ENCODE measurements at regions not wholly inside any gene's neighbourhood (a gene's known extent, or its start where the extent isn't known, plus 50 kb on each side); places are given as distances from the start of the nearest gene placed in this dataset.

- Histone ChIP-seq H3K27ac (ENCODE audit: poor library complexity, severe bottlenecking) (no peak overlapping the region), H3K27me3 (ENCODE audit: insufficient read depth, poor library complexity, severe bottlenecking) (peaks cover 32% of the 10 kb centered on the region), H3K4me3 (ENCODE audit: severe bottlenecking) (no peak overlapping the region), H3K36me3 (ENCODE audit: low read depth) (no peaks in the 10 kb centered on the region), H3K4me1 (ENCODE audit: insufficient read depth, poor library complexity, severe bottlenecking) (no peaks in the 10 kb centered on the region), H3K9me3 (ENCODE audit: severe bottlenecking) (no peaks in the 10 kb centered on the region)
- no peak for DNase-seq (ENCODE audit: low spot score)
- no peak for ATAC-seq (ENCODE audit: low read depth)
- TF ChIP-seq, protein P1, sequence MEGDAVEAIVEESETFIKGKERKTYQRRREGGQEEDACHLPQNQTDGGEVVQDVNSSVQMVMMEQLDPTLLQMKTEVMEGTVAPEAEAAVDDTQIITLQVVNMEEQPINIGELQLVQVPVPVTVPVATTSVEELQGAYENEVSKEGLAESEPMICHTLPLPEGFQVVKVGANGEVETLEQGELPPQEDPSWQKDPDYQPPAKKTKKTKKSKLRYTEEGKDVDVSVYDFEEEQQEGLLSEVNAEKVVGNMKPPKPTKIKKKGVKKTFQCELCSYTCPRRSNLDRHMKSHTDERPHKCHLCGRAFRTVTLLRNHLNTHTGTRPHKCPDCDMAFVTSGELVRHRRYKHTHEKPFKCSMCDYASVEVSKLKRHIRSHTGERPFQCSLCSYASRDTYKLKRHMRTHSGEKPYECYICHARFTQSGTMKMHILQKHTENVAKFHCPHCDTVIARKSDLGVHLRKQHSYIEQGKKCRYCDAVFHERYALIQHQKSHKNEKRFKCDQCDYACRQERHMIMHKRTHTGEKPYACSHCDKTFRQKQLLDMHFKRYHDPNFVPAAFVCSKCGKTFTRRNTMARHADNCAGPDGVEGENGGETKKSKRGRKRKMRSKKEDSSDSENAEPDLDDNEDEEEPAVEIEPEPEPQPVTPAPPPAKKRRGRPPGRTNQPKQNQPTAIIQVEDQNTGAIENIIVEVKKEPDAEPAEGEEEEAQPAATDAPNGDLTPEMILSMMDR (IDR thresholded peaks at IDR 0.05; ENCODE audit: poor library complexity, severe bottlenecking) = no peak
These were observed 424.1 kb downstream of the MED10 start for GRCh38 chr5:5954275-5954598.

DNA sequence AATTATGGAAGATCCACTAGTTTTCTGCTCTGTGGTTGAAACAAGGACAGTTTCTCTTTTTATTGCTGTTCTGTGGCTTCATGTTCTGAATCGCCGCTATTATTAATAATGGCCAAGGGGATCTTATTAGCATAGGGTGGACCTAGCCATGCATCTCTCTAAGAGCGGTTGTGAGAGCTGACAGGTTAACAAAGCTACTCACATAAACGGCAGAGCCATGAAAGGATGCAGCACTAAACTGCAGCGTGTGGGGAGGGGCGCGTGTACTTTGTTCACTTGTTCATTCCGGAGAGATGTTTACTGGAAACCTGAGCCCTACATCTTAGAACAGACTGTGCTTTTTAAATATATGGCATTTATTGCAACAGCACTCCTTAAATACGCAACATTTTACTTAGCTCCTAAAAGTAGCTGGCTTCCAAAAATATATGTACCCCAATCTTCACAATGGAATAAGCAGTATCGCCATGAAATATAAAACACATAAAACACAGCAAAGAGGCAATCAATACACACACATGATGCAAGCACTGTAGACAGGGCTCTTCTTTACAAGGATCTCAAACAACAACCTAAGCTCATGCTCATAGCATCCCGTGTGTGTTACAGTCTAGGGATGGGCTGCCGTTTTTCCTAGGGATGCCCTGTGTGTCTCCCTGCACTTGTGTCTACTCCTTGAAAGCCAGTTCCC, 424.6 kb downstream of the MED10 start:
- TF ChIP-seq, protein P1 (IDR thresholded peaks at IDR 0.05; ENCODE audit: poor library complexity, severe bottlenecking) = no peak
- no peak overlapping the region for H3K27ac ChIP-seq (ENCODE audit: poor library complexity, severe bottlenecking)
- DNase-seq (ENCODE audit: low spot score) = no peak
- H3K27me3 ChIP-seq (ENCODE audit: insufficient read depth, poor library complexity, severe bottlenecking) = peaks cover 32% of the 10 kb centered on the region
- ATAC-seq (ENCODE audit: low read depth) = no peak
- no peaks in the 10 kb centered on the region for H3K4me1 ChIP-seq (ENCODE audit: insufficient read depth, poor library complexity, severe bottlenecking)
- no peaks in the 10 kb centered on the region for H3K9me3 ChIP-seq (ENCODE audit: severe bottlenecking)
- no peaks in the 10 kb centered on the region for H3K36me3 ChIP-seq (ENCODE audit: low read depth)
- H3K4me3 ChIP-seq (ENCODE audit: severe bottlenecking) = no peak overlapping the region

- DNase-seq (ENCODE audit: low spot score) (no peak), ATAC-seq (ENCODE audit: low read depth) (no peak)
- no peaks in the 10 kb centered on the region for H3K4me1 ChIP-seq (ENCODE audit: insufficient read depth, poor library complexity, severe bottlenecking)
- no peaks in the 10 kb centered on the region for H3K36me3 ChIP-seq (ENCODE audit: low read depth)
- H3K27me3 ChIP-seq (ENCODE audit: insufficient read depth, poor library complexity, severe bottlenecking) = peaks cover 32% of the 10 kb centered on the region
- TF ChIP-seq, protein P1 (IDR thresholded peaks at IDR 0.05; ENCODE audit: poor library complexity, severe bottlenecking) = no peak
- no peak overlapping the region for H3K4me3 ChIP-seq (ENCODE audit: severe bottlenecking)
- H3K27ac ChIP-seq (ENCODE audit: poor library complexity, severe bottlenecking) = no peak overlapping the region
- H3K9me3 ChIP-seq (ENCODE audit: severe bottlenecking) = no peaks in the 10 kb centered on the region
These were observed 426.4 kb downstream of the MED10 start for GRCh38 chr5:5951953-5952352.

- ATAC-seq (ENCODE audit: low read depth) (no peak), DNase-seq (ENCODE audit: low spot score) (no peak)
- H3K4me3 ChIP-seq (ENCODE audit: severe bottlenecking) = no peak overlapping the region
- TF ChIP-seq, protein P1 (IDR thresholded peaks at IDR 0.05; ENCODE audit: poor library complexity, severe bottlenecking) = no peak
- peaks cover 27% of the 10 kb centered on the region for H3K27me3 ChIP-seq (ENCODE audit: insufficient read depth, poor library complexity, severe bottlenecking)
- no peaks in the 10 kb centered on the region for H3K4me1 ChIP-seq (ENCODE audit: insufficient read depth, poor library complexity, severe bottlenecking)
- no peak overlapping the region for H3K27ac ChIP-seq (ENCODE audit: poor library complexity, severe bottlenecking)
- H3K36me3 ChIP-seq (ENCODE audit: low read depth) = no peaks in the 10 kb centered on the region
- no peaks in the 10 kb centered on the region for H3K9me3 ChIP-seq (ENCODE audit: severe bottlenecking)
These were observed 427.7 kb downstream of the MED10 start for GRCh38 chr5:5950658-5951057.

DNA sequence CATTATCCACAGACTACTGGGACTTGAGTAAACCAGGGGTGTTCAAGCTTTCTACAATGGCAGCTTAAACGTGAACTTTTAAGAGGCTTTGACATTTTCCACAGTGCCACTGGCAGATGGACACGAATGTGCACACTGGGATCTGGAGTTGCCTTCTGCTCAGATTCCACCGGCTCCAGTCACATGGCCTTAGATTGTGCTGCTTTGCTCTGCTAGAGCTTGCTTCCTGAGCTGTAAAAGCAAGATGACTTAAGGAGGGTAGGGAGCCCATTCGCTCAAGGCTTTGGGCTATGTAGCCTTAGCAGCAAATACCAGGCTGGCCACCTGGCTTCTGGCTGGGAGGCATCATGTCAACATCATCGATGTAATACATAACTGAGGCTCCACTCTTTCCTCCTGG, 436.9 kb downstream of the MED10 start:
- TF ChIP-seq, protein P1 (IDR thresholded peaks at IDR 0.05; ENCODE audit: poor library complexity, severe bottlenecking) = no peak
- no peak for DNase-seq (ENCODE audit: low spot score)
- H3K27ac ChIP-seq (ENCODE audit: poor library complexity, severe bottlenecking) = no peak overlapping the region
- no peaks in the 10 kb centered on the region for H3K4me1 ChIP-seq (ENCODE audit: insufficient read depth, poor library complexity, severe bottlenecking)
- no peak overlapping the region for H3K4me3 ChIP-seq (ENCODE audit: severe bottlenecking)
- no peak for ATAC-seq (ENCODE audit: low read depth)
- H3K27me3 ChIP-seq (ENCODE audit: insufficient read depth, poor library complexity, severe bottlenecking) = peaks cover 15% of the 10 kb centered on the region
- no peaks in the 10 kb centered on the region for H3K9me3 ChIP-seq (ENCODE audit: severe bottlenecking)
- H3K36me3 ChIP-seq (ENCODE audit: low read depth) = no peaks in the 10 kb centered on the region
